ES-I3 (cell line): ENCODE measurements at regions not wholly inside any gene's neighbourhood (a gene's known extent, or its start where the extent isn't known, plus 50 kb on each side); places are given as distances from the start of the nearest gene placed in this dataset.
"Not testable (repeated sequence)": the region's sequence is repeated elsewhere in the genome, so short reads cannot be mapped to it uniquely, and the experiment has no call there.

Source experiments
- H3K36me3 ChIP-seq: 2 replicates; pipeline ENCODE4 v1.6.1; 2013; ENCODE audit warnings: mild to moderate bottlenecking, low read length, control low read depth, moderate library complexity; ENCODE audit not compliant: insufficient read depth
- H3K4me1 ChIP-seq: 2 replicates; pipeline ENCODE4 v1.6.1; 2013; ENCODE audit warnings: mild to moderate bottlenecking, control low read depth, low read length; ENCODE audit not compliant: insufficient read depth
- H3K9ac ChIP-seq: 2 replicates; pipeline ENCODE4 v1.6.1; 2013; ENCODE audit warnings: low read depth, mild to moderate bottlenecking, low read length, moderate library complexity
- H3K9me3 ChIP-seq: 2 replicates; pipeline ENCODE4 v1.6.1; 2013; ENCODE audit warnings: mild to moderate bottlenecking, low read length, moderate library complexity; ENCODE audit not compliant: control insufficient read depth, insufficient read depth

- Histone ChIP-seq H3K36me3 (no peaks in the 10 kb centered on the region; the same call in 1 of the 2 replicates), H3K9me3 (peaks cover 16% of the 10 kb centered on the region), H3K9ac (no peak overlapping the region), H3K4me1 (no peaks in the 10 kb centered on the region)
Observed at GRCh38 chr2:234869969-234870368, 81.8 kb upstream of the SH3BP4 start.

DNA sequence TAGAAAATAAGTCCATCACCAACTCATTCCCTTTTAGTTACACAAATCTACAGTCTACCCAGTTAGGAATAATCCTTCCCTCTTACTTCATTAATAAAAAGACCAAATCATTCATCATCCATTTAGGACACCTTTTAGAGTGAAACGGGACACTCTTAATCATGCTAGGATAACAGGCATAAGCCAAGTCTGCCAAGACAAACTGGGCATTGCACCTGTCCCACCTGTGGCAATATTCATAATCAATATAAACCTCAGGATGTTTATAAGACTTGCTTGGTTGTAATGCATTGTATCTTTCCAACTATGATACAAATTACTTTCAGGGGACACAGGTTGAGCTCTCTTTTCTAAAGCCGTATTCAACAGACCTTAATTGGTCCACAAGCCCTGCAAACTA is 82.7 kb upstream of the SH3BP4 start:
- Histone ChIP-seq H3K4me1 (no peaks in the 10 kb centered on the region), H3K9ac (no peak overlapping the region), H3K36me3 (no peaks in the 10 kb centered on the region; the same call in 1 of the 2 replicates), H3K9me3 (peaks cover 16% of the 10 kb centered on the region)

GRCh38 chr2:234867882-234868285 is 83.9 kb upstream of the SH3BP4 start:
- Histone ChIP-seq H3K9ac (no peak overlapping the region), H3K4me1 (no peaks in the 10 kb centered on the region), H3K9me3 (peaks cover 16% of the 10 kb centered on the region), H3K36me3 (no peaks in the 10 kb centered on the region; the same call in 1 of the 2 replicates)

GRCh38 chr2:234865586-234865985 is 86.2 kb upstream of the SH3BP4 start:
- H3K4me1 ChIP-seq = no peaks in the 10 kb centered on the region
- peaks cover 16% of the 10 kb centered on the region for H3K9me3 ChIP-seq
- H3K36me3 ChIP-seq = no peaks in the 10 kb centered on the region; the same call in 1 of the 2 replicates
- H3K9ac ChIP-seq = no peak overlapping the region

DNA sequence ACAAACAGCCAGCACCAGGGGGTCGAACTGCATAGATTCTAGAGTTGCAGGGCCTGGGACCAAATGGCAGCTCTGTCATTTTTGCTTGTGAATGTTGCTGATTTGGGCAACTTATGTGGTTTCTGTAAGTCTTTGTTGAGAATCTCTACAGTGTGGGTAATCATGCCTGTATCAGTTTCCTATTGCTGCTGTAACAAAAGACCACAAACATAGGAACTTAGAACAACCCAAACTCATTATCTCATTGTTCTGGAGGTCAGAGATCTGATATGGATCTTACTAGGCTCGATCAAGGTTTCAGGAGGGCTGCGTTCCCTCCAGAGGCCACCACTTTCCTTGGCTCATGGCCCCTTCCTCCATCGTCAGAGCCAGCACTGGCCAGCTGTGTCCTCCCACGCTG is 86.8 kb upstream of the SH3BP4 start:
- Histone ChIP-seq H3K4me1 (no peaks in the 10 kb centered on the region), H3K9ac (no peak overlapping the region), H3K9me3 (peaks cover 16% of the 10 kb centered on the region), H3K36me3 (no peaks in the 10 kb centered on the region; the same call in 1 of the 2 replicates)

GRCh38 chr2:234864506-234864905 is 87.3 kb upstream of the SH3BP4 start:
- Histone ChIP-seq H3K36me3 (no peaks in the 10 kb centered on the region; the same call in 1 of the 2 replicates), H3K9me3 (peaks cover 16% of the 10 kb centered on the region), H3K9ac (no peak overlapping the region), H3K4me1 (no peaks in the 10 kb centered on the region)

DNA sequence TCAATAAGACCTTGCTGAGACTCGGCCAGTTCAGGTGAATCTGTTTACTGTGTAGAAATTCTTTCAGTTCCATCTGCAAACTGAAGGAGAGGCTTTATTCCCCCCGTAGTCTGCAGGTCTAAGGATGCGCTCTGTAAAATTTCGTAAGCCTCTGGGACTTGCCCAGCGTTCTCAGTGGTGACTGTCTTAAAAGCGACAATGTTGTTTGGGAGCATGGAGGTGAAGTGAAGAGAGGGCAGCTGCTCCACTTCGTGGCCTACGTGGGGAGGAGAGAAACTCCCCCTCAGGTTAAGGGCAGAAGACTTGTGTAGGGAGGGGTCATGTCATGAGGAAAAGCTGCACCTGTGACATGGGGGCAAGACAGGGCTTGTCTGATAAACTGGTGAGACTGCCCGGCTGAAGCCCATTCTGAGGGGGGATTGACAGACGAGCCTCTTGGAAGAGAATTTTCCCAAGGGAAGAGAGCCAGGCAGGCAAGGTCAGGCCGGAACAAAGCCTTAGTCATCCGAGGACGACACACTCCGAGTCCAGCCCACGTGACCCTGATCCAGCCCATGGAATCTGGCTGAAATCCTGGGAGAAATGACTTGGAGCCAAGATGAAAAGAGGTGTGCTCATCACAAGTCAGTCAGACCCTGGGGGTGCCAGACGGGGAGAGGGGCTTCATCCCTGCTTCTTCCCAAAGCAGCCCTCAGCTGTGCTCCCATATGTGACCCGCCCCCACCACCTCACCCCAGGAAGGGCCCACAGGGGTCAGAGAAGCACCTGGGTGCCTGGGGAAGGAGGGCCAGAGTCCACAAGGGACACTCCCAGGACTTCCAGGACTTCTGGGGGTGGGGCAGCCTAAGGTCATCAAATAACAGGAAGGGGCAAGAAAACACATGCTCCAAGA is 88.5 kb upstream of the SH3BP4 start:
- Histone ChIP-seq H3K9ac (no peak overlapping the region), H3K36me3 (no peaks in the 10 kb centered on the region; the same call in 1 of the 2 replicates), H3K9me3 (peaks cover 16% of the 10 kb centered on the region), H3K4me1 (peaks cover 9% of the 10 kb centered on the region; the same call in 1 of the 2 replicates)

DNA sequence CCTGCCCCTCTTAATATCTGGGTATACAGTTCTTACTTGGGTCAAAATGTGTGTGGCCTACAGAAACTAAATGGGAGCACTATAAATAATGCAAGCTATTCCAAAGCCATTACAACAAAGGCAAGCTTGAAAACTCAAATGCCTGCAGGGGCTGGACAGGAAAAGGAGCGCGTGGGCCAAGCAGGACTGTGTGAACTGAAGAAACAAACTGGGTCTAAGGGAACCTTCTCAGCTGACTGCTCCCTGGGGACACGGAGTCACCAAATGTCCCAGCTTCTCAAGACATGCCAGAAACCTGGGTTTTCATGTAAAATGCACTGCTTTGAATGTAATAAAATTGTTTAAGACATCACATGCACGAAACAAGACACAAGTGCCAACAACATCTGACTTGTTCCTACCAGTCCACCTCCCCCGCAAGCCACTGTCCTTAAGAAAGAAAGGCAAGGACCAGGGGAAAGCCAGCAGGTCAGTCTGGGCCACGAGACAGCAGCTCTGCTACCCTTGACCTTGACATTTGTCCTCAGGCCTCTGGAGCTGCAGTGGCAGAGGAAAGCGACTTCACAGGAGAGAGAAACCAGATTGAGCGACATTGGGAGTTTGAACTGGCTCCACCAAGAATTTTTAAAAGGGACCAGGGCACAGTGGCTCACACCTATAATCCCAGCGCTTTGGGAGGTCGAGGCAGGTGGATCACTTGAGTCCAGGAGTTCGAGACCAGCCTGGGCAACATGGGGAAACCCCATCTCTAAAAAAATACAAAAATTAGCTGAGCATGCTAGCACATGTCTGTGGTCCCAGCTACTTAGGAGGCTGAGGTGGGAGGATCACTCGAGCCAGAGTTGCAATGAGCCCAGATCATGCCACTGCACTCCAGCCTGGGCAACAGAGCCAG is 89.7 kb upstream of the SH3BP4 start:
- H3K9ac ChIP-seq = no peak overlapping the region
- H3K9me3 ChIP-seq = peaks cover 12% of the 10 kb centered on the region
- H3K4me1 ChIP-seq = peaks cover 15% of the 10 kb centered on the region; the same call in 1 of the 2 replicates
- no peaks in the 10 kb centered on the region; the same call in 1 of the 2 replicates for H3K36me3 ChIP-seq

DNA sequence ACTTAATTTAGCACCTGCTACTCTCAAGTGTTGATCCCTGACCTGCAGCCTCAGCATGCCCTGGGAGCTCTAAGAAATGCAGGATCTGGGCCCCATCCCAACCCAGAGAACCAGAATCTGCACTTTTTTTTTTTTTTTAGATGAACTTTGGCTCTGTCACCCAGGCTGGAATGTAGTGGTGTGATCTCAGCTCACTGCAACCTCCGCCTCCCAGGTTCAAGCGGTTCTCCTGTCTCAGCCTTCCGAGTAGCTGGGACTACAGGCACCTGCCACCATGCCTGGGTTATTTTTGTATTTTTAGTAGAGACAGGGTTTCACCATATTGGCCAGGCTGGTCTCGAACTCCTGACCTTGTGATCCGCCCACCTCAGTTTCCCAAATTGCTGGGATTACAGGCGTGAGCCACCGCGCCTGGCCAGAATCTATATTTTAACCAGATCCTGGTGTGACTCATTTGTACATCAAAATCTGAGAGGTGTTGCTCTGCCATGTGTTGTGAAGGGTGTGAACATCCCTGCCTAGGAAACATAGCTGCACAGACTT is 92.4 kb upstream of the SH3BP4 start:
- not testable (repeated sequence) for H3K36me3 ChIP-seq, H3K9ac ChIP-seq, H3K9me3 ChIP-seq
- H3K4me1 ChIP-seq = peaks cover 16% of the 10 kb centered on the region; the same call in 1 of the 2 replicates

GRCh38 chr2:234858790-234859329 is 93.0 kb upstream of the SH3BP4 start:
- H3K9me3 ChIP-seq = no peaks in the 10 kb centered on the region; the same call in 1 of the 2 replicates
- peaks cover 16% of the 10 kb centered on the region; the same call in 1 of the 2 replicates for H3K4me1 ChIP-seq
- no peak overlapping the region for H3K9ac ChIP-seq
- no peaks in the 10 kb centered on the region for H3K36me3 ChIP-seq

GRCh38 chr2:234858145-234858544 is 93.7 kb upstream of the SH3BP4 start:
- Histone ChIP-seq H3K9me3 (no peaks in the 10 kb centered on the region; the same call in 1 of the 2 replicates), H3K36me3 (no peaks in the 10 kb centered on the region), H3K4me1 (peaks cover 16% of the 10 kb centered on the region; the same call in 1 of the 2 replicates), H3K9ac (no peak overlapping the region)

DNA sequence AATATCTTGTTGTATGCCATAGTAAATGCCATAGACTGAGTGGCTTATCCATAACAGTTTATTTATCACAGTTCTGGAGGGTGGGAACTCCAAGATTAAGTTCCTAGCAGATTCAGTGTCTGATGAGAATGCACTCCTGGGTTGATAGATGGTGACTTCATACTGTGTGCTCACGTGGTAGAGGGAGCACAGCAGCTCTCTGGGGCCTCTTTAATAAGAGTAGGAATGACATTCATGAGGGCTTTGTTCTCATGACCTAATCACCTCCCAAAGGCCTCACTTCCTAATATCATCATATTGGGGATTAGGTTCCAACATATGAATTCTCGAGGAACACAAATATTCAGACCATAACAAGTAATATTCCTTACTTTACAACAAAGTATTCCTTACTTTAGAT is 98.1 kb upstream of the SH3BP4 start:
- Histone ChIP-seq H3K9ac (no peak overlapping the region), H3K9me3 (no peaks in the 10 kb centered on the region; the same call in 1 of the 2 replicates), H3K4me1 (peaks cover 14% of the 10 kb centered on the region; the same call in 1 of the 2 replicates), H3K36me3 (no peaks in the 10 kb centered on the region)

- Histone ChIP-seq H3K9ac (no peak overlapping the region), H3K4me1 (peaks cover 12% of the 10 kb centered on the region; the same call in 1 of the 2 replicates)
Observed at GRCh38 chr2:234852941-234853340, 98.9 kb upstream of the SH3BP4 start.

DNA sequence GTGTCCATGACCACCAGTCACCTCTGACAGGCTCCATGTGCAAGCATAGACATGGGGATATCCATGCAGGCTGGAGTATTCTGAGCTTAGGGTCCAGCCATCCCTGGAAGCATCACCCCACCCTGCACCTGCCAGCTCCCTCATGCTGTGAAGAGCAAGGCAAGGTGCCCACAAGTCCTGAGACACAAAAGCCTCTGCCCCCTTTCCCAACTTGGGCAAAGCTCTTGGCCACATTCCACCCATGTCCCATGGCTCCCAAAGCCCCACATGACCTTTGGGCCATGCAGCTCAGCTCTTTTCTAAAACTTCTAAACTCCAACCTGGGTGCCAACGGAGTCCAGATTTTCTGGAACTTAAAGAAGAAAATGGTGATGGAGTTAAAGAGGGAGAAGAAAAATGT is 99.8 kb upstream of the SH3BP4 start:
- peaks cover 8% of the 10 kb centered on the region; the same call in 1 of the 2 replicates for H3K4me1 ChIP-seq

More at GRCh38 chr2:234852941-234853340, 98.9 kb upstream of the SH3BP4 start:
- Histone ChIP-seq H3K36me3 (no peaks in the 10 kb centered on the region), H3K9me3 (no peaks in the 10 kb centered on the region; the same call in 1 of the 2 replicates)

More for the DNA sequence above, 99.8 kb upstream of the SH3BP4 start:
- no peak overlapping the region for H3K9ac ChIP-seq
- H3K9me3 ChIP-seq = no peaks in the 10 kb centered on the region; the same call in 1 of the 2 replicates
- no peaks in the 10 kb centered on the region for H3K36me3 ChIP-seq
